Mucosa of descending colon (tissue), 3 donors: ENCODE measurements at regions not wholly inside any gene's neighbourhood (a gene's known extent, or its start where the extent isn't known, plus 50 kb on each side); places are given as distances from the start of the nearest gene placed in this dataset.
A peak's percentile ranks its signal among the peaks of the same experiment; 100 is the strongest.

Experiments used
- ATAC-seq: fragments of 200-7000 bp; cut with Tn5 transposase; one replicate; pipeline ENCODE4 v1.9.1; 2020; ENCODE audit warnings: mild to moderate bottlenecking, moderate library complexity
- DNase-seq, 3 donors: peaks; one replicate each; pipeline ENCODE4 v3.0.0-alpha.2; 2020
- H3K36me3 ChIP-seq: fragments of 200-600 bp; one replicate; pipeline ENCODE4 v1.8.0; 2021; ENCODE audit warnings: low read depth, mild to moderate bottlenecking
- H3K4me1 ChIP-seq: fragments of 200-600 bp; one replicate; pipeline ENCODE4 v1.8.0; 2021; ENCODE audit warnings: low read depth, mild to moderate bottlenecking
- H3K4me3 ChIP-seq: fragments of 200-600 bp; one replicate; pipeline ENCODE4 v1.8.0; 2021; ENCODE audit warnings: mild to moderate bottlenecking
- H3K9me3 ChIP-seq: fragments of 200-600 bp; one replicate; pipeline ENCODE4 v1.8.0; 2021; ENCODE audit warnings: mild to moderate bottlenecking
- CTCF ChIP-seq: fragments of 200-600 bp; IDR thresholded peaks from one replicate; pipeline ENCODE4 v1.8.0; 2022; ENCODE audit warnings: antibody characterized with exemption, mild to moderate bottlenecking
- intact Hi-C, 2 donors: fragments of 100-400 bp; cut with DNase I in 1 of 2; cut with micrococcal nuclease in 1 of 2; formaldehyde crosslinking; loops; one replicate each; pipeline versions ENCODE4 v1.11.0 to v1.11.1; 2022; cut with DNase I, micrococcal nuclease
- donor health status: DM: no; HTN: no; CAD: no; lungs with moderate emphysema.
- donor health status: DM: no; HTN: no; CAD: no.
- donor health status: DM: no; HTN: yes; CAD: no.

DNA sequence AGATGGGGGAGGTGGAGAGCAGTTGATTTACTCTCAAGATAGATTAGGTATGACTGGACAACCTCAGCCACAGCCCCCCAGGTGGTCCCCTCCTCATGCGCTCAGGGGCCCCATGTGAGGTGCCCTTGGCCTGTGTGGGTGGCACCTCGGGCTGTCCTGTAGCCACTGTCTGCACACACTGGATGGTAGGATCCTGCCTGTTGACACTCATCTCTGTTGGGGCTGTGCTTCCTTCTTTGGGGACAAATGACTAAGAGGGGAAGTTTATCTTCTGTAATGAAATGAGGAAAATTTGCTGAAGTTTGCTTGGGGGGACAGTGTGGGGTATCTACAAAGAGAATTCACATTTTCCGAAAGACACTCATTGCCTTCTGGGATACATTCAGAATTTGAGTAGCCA is 53.6 kb upstream of the ANTXRL start:
- no peak for TF ChIP-seq CTCF
- DNase-seq, result peak in 1 of 3 donors; percentile 3
- ATAC-seq, result no peak
- no peaks in the 10 kb centered on the region for H3K4me1 ChIP-seq
- H3K4me3 ChIP-seq, result no peak overlapping the region
- H3K36me3 ChIP-seq, result no peaks in the 10 kb centered on the region
- H3K9me3 ChIP-seq, result no peaks in the 10 kb centered on the region
- intact Hi-C loops, result no loop called here

- no peak for TF ChIP-seq CTCF
- DNase-seq (peak in 1 of 3 donors; percentile 5), ATAC-seq (no peak)
- Histone ChIP-seq H3K9me3 (no peaks in the 10 kb centered on the region), H3K4me1 (no peaks in the 10 kb centered on the region), H3K4me3 (no peak overlapping the region), H3K36me3 (no peaks in the 10 kb centered on the region)
- intact Hi-C loops, result no loop called here
Measured at GRCh38 chr10:46234026-46234425, 52.8 kb upstream of the ANTXRL start.

DNA sequence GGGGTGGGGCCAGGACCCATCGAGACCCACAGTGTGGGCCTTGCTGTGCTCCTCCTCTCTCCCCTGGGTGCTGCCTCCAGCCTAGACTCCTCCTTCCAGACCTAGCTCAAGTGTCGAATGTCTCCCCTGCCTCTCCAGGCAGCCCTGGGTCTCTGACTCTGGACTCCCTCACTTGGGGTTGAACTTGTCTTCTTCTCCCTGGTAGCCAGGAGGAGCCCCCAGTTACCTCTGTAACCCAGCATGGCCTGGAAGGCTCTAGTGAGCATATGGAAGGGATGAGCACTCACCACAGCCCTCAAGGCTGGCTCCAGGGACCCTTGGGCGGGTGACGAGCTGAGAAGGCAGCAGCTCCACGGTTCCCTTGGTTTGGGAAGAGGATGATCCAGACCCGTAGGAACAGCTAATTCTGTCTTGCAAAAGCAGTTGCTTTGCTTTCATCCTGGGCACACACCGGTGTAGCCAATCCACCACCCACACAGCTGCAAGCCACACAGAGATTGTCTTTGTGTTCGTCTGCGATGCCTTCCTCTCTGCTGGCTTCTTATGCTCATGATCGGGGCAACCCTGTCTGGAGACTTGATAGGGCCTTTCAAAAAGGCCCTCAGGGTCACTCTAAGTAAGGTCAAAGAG is 52.3 kb upstream of the ANTXRL start:
- no peaks in the 10 kb centered on the region for H3K36me3 ChIP-seq
- H3K4me3 ChIP-seq, result no peak overlapping the region
- DNase-seq (peak in 1 of 3 donors; percentile 7), ATAC-seq (no peak)
- TF ChIP-seq CTCF, result no peak
- intact Hi-C loops, result no loop called here
- H3K4me1 ChIP-seq, result no peaks in the 10 kb centered on the region
- H3K9me3 ChIP-seq, result no peaks in the 10 kb centered on the region

- H3K4me3 ChIP-seq, result no peak overlapping the region
- no peak for TF ChIP-seq CTCF
- ATAC-seq, result no peak
- no peaks in the 10 kb centered on the region for H3K9me3 ChIP-seq
- DNase-seq, result peak in 1 of 3 donors; percentile 10
- H3K4me1 ChIP-seq, result no peaks in the 10 kb centered on the region
- intact Hi-C loops, result no loop called here
- H3K36me3 ChIP-seq, result no peaks in the 10 kb centered on the region
Measured at GRCh38 chr10:46235705-46236545, 50.9 kb upstream of the ANTXRL start.

DNA sequence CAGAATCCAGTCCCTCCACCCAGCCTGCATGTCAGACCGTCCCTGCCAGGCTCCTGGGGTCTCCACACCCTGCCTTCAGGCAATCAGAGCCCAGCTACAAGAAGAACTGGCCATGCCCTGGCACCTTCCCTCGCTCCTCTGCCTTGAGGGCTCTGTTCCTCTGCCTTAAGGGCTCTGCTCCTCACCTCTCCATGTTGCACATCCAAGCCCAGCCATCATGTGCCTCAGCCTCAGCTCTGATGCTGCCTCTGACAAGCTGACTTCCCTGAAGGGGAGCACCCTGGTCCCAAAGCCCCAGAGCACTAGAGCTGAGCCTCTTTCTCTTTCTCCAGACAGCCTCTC is 50.3 kb upstream of the ANTXRL start:
- TF ChIP-seq CTCF, result no peak
- ATAC-seq, result no peak
- intact Hi-C loops, result no loop called here

More for the DNA sequence above, 50.3 kb upstream of the ANTXRL start:
- DNase-seq, result peak in 1 of 3 donors; percentile 7
- Histone ChIP-seq H3K9me3 (no peaks in the 10 kb centered on the region), H3K4me3 (no peak overlapping the region), H3K36me3 (no peaks in the 10 kb centered on the region), H3K4me1 (no peaks in the 10 kb centered on the region)
